Activated CD4-positive, alpha-beta T cell treated with anti-CD3 and anti-CD28 coated beads, Interleukin-2, amount 50 U/mL, for 4 hours (primary cell): ENCODE measurements at regions not wholly inside any gene's neighbourhood (a gene's known extent, or its start where the extent isn't known, plus 50 kb on each side); places are given as distances from the start of the nearest gene placed in this dataset.

Experiments
- DNase-seq, 2 experiments: peaks; one replicate each; pipeline ENCODE4 v3.0.0-alpha.2; 2020

GRCh38 chr2:196224756-196225155, 53.4 kb upstream of the STK17B start:
- no peak for DNase-seq

- no peak for DNase-seq
These were observed 53.8 kb upstream of the STK17B start for GRCh38 chr2:196225213-196225612.

- DNase-seq = no peak
These were observed 54.8 kb upstream of the STK17B start for GRCh38 chr2:196226058-196226706.

- no peak for DNase-seq
These were observed 55.3 kb upstream of the STK17B start for GRCh38 chr2:196226707-196227065.

GRCh38 chr2:196229013-196229412, 57.6 kb upstream of the STK17B start:
- no peak for DNase-seq

GRCh38 chr2:196230061-196230854, 58.9 kb upstream of the STK17B start:
- peak; percentile 50 to 56 for DNase-seq

GRCh38 chr2:196233021-196233804, 61.8 kb upstream of the STK17B start:
- peak; percentile 19 to 25 for DNase-seq

- no peak for DNase-seq
These were observed 62.6 kb upstream of the STK17B start for GRCh38 chr2:196233805-196234475.

GRCh38 chr2:196234672-196235071, 63.3 kb upstream of the STK17B start:
- DNase-seq = peak; percentile 33 to 50

GRCh38 chr2:196238836-196239380, 67.5 kb upstream of the STK17B start:
- no peak for DNase-seq

- peak; percentile 69 to 76 for DNase-seq
These were observed 68.5 kb upstream of the STK17B start for GRCh38 chr2:196239622-196240587.

- no peak for DNase-seq
These were observed 69.8 kb upstream of the STK17B start for GRCh38 chr2:196241175-196241574.

GRCh38 chr2:196242131-196242620, 70.8 kb upstream of the STK17B start:
- no peak for DNase-seq

GRCh38 chr2:196244516-196244915, 73.1 kb upstream of the STK17B start:
- no peak for DNase-seq

GRCh38 chr2:196244966-196245365, 73.6 kb upstream of the STK17B start:
- DNase-seq = no peak

- no peak for DNase-seq
These were observed 74.2 kb upstream of the STK17B start for GRCh38 chr2:196245378-196246140.

- DNase-seq = no peak
These were observed 76.0 kb upstream of the STK17B start for GRCh38 chr2:196247114-196247975.

GRCh38 chr2:196247976-196248280, 76.5 kb upstream of the STK17B start:
- no peak for DNase-seq

GRCh38 chr2:196248467-196249094, 77.2 kb upstream of the STK17B start:
- no peak for DNase-seq
